K562 (cell line): ENCODE measurements at regions not wholly inside any gene's neighbourhood (a gene's known extent, or its start where the extent isn't known, plus 50 kb on each side); places are given as distances from the start of the nearest gene placed in this dataset.

Source experiments
- ATAC-seq: fragments of 200-7000 bp; cut with Tn5 transposase; 3 replicates; pipeline ENCODE4 v1.9.1; 2020; ENCODE audit warnings: moderate library complexity
- BruUV-seq: library from RNA; stranded (reverse); fragments of 400-500 nt; replicated peaks from 2 replicates; lab custom pipeline; 2021; lab: Mats Ljungman, UMichigan
- CTCF ChIA-PET: fragments of 300-600 bp; formaldehyde crosslinking; extraction: SDS; loops from one replicate; lab custom pipeline; 2021; ENCODE audit warnings: low intra/inter-chr PET ratio; lab: Yijun Ruan, JAX
- POLR2A ChIA-PET: fragments of 300-600, 350-650 bp; sonication (Branson Sonifier 250); formaldehyde crosslinking; extraction: SDS; loops from one replicate; lab custom pipeline; 2021; ENCODE audit warnings: antibody characterized with exemption, inconsistent platforms; lab: Yijun Ruan, JAX
- DNase-seq, 4 experiments: peaks; one replicate each; pipeline versions ENCODE4 v3.0.0 to v3.0.0-alpha.2; 2011 to 2018; ENCODE audit warnings: low spot score in 3 of 4, mixed read lengths in 3 of 4; ENCODE audit errors: extremely low read depth in 1 of 4
- FAIRE-seq: peaks from 2 replicates; lab custom pipeline; 2011; peaks lifted over from hg19 to GRCh38; lab: Jason Lieb, UNC
- H2AFZ ChIP-seq: 2 replicates; pipeline ENCODE4 v1.6.0; 2011; ENCODE audit warnings: low read depth, low read length, control low read depth, inconsistent platforms
- H3K27ac ChIP-seq: fragments of 200-600 bp; 3 replicates; pipeline ENCODE4 v1.8.0; 2011; ENCODE audit warnings: low read depth, mild to moderate bottlenecking, control low read depth, inconsistent platforms, low read length, moderate library complexity, mixed read lengths; ENCODE audit errors: extremely low read depth
- H3K27me3 ChIP-seq, 2 experiments: fragments of 300-600 bp in 1 of 2; 2 replicates in 1 of 2; 3 replicates in 1 of 2; pipeline versions ENCODE4 v1.6.0 to v1.8.0; 2011; ENCODE audit warnings: inconsistent platforms in 2 of 2, low read length in 2 of 2, mild to moderate bottlenecking in 1 of 2, mixed read lengths in 1 of 2, moderate library complexity in 1 of 2; ENCODE audit not compliant: control insufficient read depth in 2 of 2, insufficient read depth in 2 of 2
- H3K36me3 ChIP-seq: fragments of 300-600 bp; 3 replicates; pipeline ENCODE4 v1.8.0; 2011; ENCODE audit warnings: mild to moderate bottlenecking, low read length, inconsistent platforms; ENCODE audit not compliant: control insufficient read depth, insufficient read depth
- H3K4me1 ChIP-seq, 2 experiments: fragments of 200-600 bp in 1 of 2; replicated peaks in 1 of 2; 2 replicates in 1 of 2; 3 replicates in 1 of 2; pipeline versions ENCODE4 v1.5.1 to v1.8.0; 2011; ENCODE audit warnings: inconsistent platforms in 2 of 2, low read length in 2 of 2, mild to moderate bottlenecking in 1 of 2, mixed read lengths in 1 of 2, moderate library complexity in 1 of 2; ENCODE audit not compliant: control insufficient read depth in 2 of 2, insufficient read depth in 2 of 2
- H3K4me2 ChIP-seq: 2 replicates; pipeline ENCODE4 v1.6.1; 2011; ENCODE audit warnings: low read length, control low read depth, inconsistent platforms, mixed read lengths; ENCODE audit not compliant: insufficient read depth
- H3K4me3 ChIP-seq: fragments of 200-600 bp; sonication (generic), shearing (Covaris generic); 2 replicates; pipeline ENCODE4 v1.5.1; 2016; ENCODE audit warnings: control low read depth, inconsistent platforms
- H3K79me2 ChIP-seq: fragments of 200-600 bp; 3 replicates; pipeline ENCODE4 v1.8.0; 2011; ENCODE audit warnings: low read length, inconsistent platforms; ENCODE audit not compliant: control insufficient read depth, insufficient read depth
- H3K9ac ChIP-seq, 2 experiments: 2 replicates each; pipeline versions ENCODE4 v1.6.0 to v1.6.1; 2011; ENCODE audit warnings: low read depth in 2 of 2, low read length in 2 of 2, control low read depth in 1 of 2, inconsistent platforms in 1 of 2, mild to moderate bottlenecking in 1 of 2, mixed read lengths in 1 of 2; ENCODE audit not compliant: insufficient read depth in 1 of 2
- H3K9me1 ChIP-seq: one replicate; pipeline ENCODE4 v1.6.0; 2011; ENCODE audit warnings: inconsistent platforms, mild to moderate bottlenecking, low read length, moderate library complexity; ENCODE audit not compliant: control insufficient read depth, insufficient read depth
- H3K9me3 ChIP-seq: replicated peaks from 2 replicates; pipeline ENCODE4 v1.5.1; 2011; ENCODE audit warnings: low read depth, low read length, inconsistent platforms; ENCODE audit not compliant: control insufficient read depth, insufficient read depth
- H4K20me1 ChIP-seq: replicated peaks from 2 replicates; pipeline ENCODE4 v1.6.1; 2011; ENCODE audit warnings: low read length, inconsistent platforms, mixed read lengths; ENCODE audit not compliant: control insufficient read depth, insufficient read depth
- CBX8 ChIP-seq: fragments of 200-600 bp; sonication (generic); IDR thresholded peaks from 2 replicates; pipeline ENCODE4 v1.6.1; 2012; ENCODE audit warnings: borderline replicate concordance, mixed run types, low read depth, mild to moderate bottlenecking, moderate library complexity, mixed read lengths, low read length, control low read depth, inconsistent platforms; ENCODE audit not compliant: poor library complexity, severe bottlenecking; ENCODE audit errors: extremely low read depth
- CEBPB ChIP-seq: fragments of 450-650 bp; IDR thresholded peaks from 2 replicates; pipeline ENCODE4 v1.6.1; 2016; ENCODE audit warnings: missing genetic modification characterization, missing compliant biosample characterization
- GTF2E2 ChIP-seq: fragments of 200-800 bp; sonication (Bioruptor generic); IDR thresholded peaks from 2 replicates; pipeline ENCODE4 v1.6.1; 2016; ENCODE audit warnings: missing genetic modification characterization, missing compliant biosample characterization
- IFI16 ChIP-seq: fragments of 250-450 bp; sonication (Bioruptor Pico); IDR thresholded peaks from 2 replicates; pipeline ENCODE4 v2.1.2; 2022; ENCODE audit warnings: mild to moderate bottlenecking, inconsistent platforms
- MCM2 ChIP-seq: fragments of 450-650 bp; IDR thresholded peaks from 2 replicates; pipeline ENCODE4 v1.6.1; 2017; ENCODE audit warnings: low read depth, mild to moderate bottlenecking
- MTA3 ChIP-seq: fragments of 450-650 bp; formaldehyde crosslinking; IDR thresholded peaks from 2 replicates; pipeline ENCODE4 v1.6.1; 2017; ENCODE audit warnings: mild to moderate bottlenecking, borderline replicate concordance
- MXI1 ChIP-seq: IDR thresholded peaks from 2 replicates; pipeline ENCODE4 v1.6.1; 2011; ENCODE audit warnings: low read depth, mild to moderate bottlenecking, improper control_type of control experiment, low read length
- MYC ChIP-seq, 2 experiments: fragments of 250-450 bp in 1 of 2; sonication (Bioruptor Pico) in 1 of 2; IDR thresholded peaks; 2 replicates each; pipeline versions ENCODE4 v1.5.1 to v1.6.1; 2012 to 2021; ENCODE audit warnings: low read depth in 2 of 2, borderline replicate concordance in 1 of 2, improper control_type of control experiment in 1 of 2, low read length in 1 of 2, mild to moderate bottlenecking in 1 of 2, moderate library complexity in 1 of 2
- MYNN ChIP-seq, 2 experiments: sonication (generic); formaldehyde crosslinking in 1 of 2; IDR thresholded peaks; 2 replicates each; pipeline versions ENCODE4 v1.5.0 to v1.6.1; 2016 to 2020; ENCODE audit warnings: antibody characterized with exemption in 1 of 2, missing genetic modification reagents in 1 of 2
- NCOA2 ChIP-seq, 2 experiments: fragments of 450-650 bp; IDR thresholded peaks; 2 replicates each; pipeline ENCODE4 v1.6.1; 2018; ENCODE audit warnings: mild to moderate bottlenecking in 2 of 2, moderate library complexity in 1 of 2; ENCODE audit not compliant: partially characterized antibody in 2 of 2
- PKNOX1 ChIP-seq: fragments of 450-650 bp; IDR thresholded peaks from 2 replicates; pipeline ENCODE4 v1.6.1; 2016
- PTTG1 ChIP-seq: fragments of 450-650 bp; IDR thresholded peaks from 2 replicates; pipeline ENCODE4 v1.6.1; 2016; ENCODE audit warnings: low read depth, mild to moderate bottlenecking, missing genetic modification characterization, missing compliant biosample characterization
- RHOXF2B ChIP-seq: fragments of 250-450 bp; sonication (Bioruptor Pico); conservative IDR thresholded peaks from 2 replicates; pipeline ENCODE4 v1.5.1; 2021
- ZBED1 ChIP-seq: IDR thresholded peaks from 2 replicates; pipeline ENCODE4 v1.6.1; 2014
- ZFX ChIP-seq: sonication (generic); formaldehyde crosslinking; IDR thresholded peaks from 2 replicates; pipeline ENCODE4 v1.8.0; 2022; ENCODE audit warnings: mild to moderate bottlenecking, missing genetic modification reagents, moderate library complexity
- ZNF3 ChIP-seq: fragments of 250-450 bp; sonication (Bioruptor Pico); IDR thresholded peaks from 2 replicates; pipeline ENCODE4 v1.5.0; 2021; ENCODE audit warnings: mild to moderate bottlenecking, moderate library complexity
- WGBS: fragments of 100-300 bp; shearing (Covaris generic); methylation state at CpG from one replicate; pipeline ENCODE4 v1.1.6; 2016; ENCODE audit warnings: low coverage, mixed read lengths; ENCODE audit not compliant: insufficient coverage; ENCODE audit errors: missing lambda C conversion rate; 5-methylcytosine and 5-hydroxymethylcytosine counted together
- in situ Hi-C: fragments of 300-500 bp; cut with MboI; formaldehyde crosslinking; loops from 4 replicates; pipeline ENCODE4 v1.15.0; 2018; ENCODE audit warnings: inconsistent platforms, mixed read lengths
- intact Hi-C: fragments of 100-400 bp; cut with micrococcal nuclease; formaldehyde crosslinking; loops from 2 replicates; pipeline ENCODE4 v1.14.2; 2022
- TF ChIP-seq, protein P1 (sequence below): sonication (generic); formaldehyde crosslinking; IDR thresholded peaks from 2 replicates; pipeline ENCODE4 v1.8.0; 2023; ENCODE audit warnings: mild to moderate bottlenecking, missing genetic modification reagents
- TF ChIP-seq, protein P2 (sequence below): sonication (generic); formaldehyde crosslinking; IDR thresholded peaks from 2 replicates; pipeline ENCODE4 v1.8.0; 2022; ENCODE audit warnings: mild to moderate bottlenecking, missing genetic modification reagents

DNA sequence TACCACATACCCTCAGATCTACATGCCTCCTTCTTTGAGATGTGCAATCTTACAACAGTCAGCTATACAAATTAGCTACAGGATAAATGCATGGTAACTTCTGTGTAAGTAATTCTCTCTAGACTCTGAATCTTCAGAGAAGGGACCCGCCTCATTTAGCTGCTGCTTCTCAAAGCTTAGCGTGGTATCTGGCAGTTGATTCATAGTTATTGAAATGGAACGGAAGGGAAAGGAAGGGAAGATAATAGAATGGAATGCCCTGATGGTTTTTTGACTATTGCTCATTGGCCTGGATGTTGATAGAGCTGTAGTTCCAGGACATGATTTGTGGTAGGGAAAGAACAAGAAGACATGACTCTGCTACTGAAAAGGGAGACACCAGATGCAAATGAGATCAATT is 498.1 kb upstream of the CRIM1 start:
- no peak for ATAC-seq
- 0% methylated on average over 3 of the region's 3 CpGs for WGBS
- no peak for TF ChIP-seq ZBED1
- TF ChIP-seq RHOXF2B (CRISPR knock-in tag), result no peak
- TF ChIP-seq CBX8, result no peak
- no peak for TF ChIP-seq MYC (IDR thresholded peaks at IDR 0.05; ENCODE audit: low read depth, low read length)
- TF ChIP-seq MYC (CRISPR knock-in tag; IDR thresholded peaks at IDR 0.05; ENCODE audit: borderline replicate concordance, low read depth), result no peak
- no peak for TF ChIP-seq NCOA2 (IDR thresholded peaks at IDR 0.05; ENCODE audit: partially characterized antibody in 2 of 2)
- no peak for TF ChIP-seq MCM2
- TF ChIP-seq ZNF3 (CRISPR knock-in tag), result no peak
- TF ChIP-seq IFI16, result no peak
- no peak for TF ChIP-seq MXI1
- no peak for TF ChIP-seq PKNOX1
- TF ChIP-seq PTTG1 (tag), result no peak
- no peak for TF ChIP-seq ZFX (CRISPR knock-in tag)
- no peak for TF ChIP-seq MTA3
- TF ChIP-seq, protein P1, sequence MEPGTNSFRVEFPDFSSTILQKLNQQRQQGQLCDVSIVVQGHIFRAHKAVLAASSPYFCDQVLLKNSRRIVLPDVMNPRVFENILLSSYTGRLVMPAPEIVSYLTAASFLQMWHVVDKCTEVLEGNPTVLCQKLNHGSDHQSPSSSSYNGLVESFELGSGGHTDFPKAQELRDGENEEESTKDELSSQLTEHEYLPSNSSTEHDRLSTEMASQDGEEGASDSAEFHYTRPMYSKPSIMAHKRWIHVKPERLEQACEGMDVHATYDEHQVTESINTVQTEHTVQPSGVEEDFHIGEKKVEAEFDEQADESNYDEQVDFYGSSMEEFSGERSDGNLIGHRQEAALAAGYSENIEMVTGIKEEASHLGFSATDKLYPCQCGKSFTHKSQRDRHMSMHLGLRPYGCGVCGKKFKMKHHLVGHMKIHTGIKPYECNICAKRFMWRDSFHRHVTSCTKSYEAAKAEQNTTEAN (CRISPR knock-in tag), result no peak
- TF ChIP-seq MYNN (IDR thresholded peaks at IDR 0.05), result no peak
- TF ChIP-seq MYNN (CRISPR knock-in tag; IDR thresholded peaks at IDR 0.05), result no peak
- TF ChIP-seq, protein P2, sequence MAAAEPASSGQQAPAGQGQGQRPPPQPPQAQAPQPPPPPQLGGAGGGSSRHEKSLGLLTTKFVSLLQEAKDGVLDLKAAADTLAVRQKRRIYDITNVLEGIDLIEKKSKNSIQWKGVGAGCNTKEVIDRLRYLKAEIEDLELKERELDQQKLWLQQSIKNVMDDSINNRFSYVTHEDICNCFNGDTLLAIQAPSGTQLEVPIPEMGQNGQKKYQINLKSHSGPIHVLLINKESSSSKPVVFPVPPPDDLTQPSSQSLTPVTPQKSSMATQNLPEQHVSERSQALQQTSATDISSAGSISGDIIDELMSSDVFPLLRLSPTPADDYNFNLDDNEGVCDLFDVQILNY (CRISPR knock-in tag), result no peak
- TF ChIP-seq CEBPB (tag), result no peak
- TF ChIP-seq GTF2E2 (tag), result no peak
- Histone ChIP-seq H3K36me3 (no peaks in the 10 kb centered on the region), H3K4me2 (no peak overlapping the region), H3K9me3 (no peaks in the 10 kb centered on the region), H3K4me3 (no peak overlapping the region), H3K79me2 (no peaks in the 10 kb centered on the region), H2AFZ (no peak overlapping the region), H4K20me1 (no peaks in the 10 kb centered on the region), H3K9ac (no peak overlapping the region), H3K4me1 (no peaks in the 10 kb centered on the region), H3K27ac (no peak overlapping the region), H3K27me3 (no peaks in the 10 kb centered on the region), H3K9me1 (no peaks in the 10 kb centered on the region)
- DNase-seq, result no peak
- ChIA-PET CTCF (no interaction called here), POLR2A (no interaction called here)
- no peak for FAIRE-seq
- intact Hi-C loops (no loop called here), in situ Hi-C loops (no loop called here)
- no TSS peak for BruUV-seq
